Kidney epithelial cell (primary cell): ENCODE measurements at regions not wholly inside any gene's neighbourhood (a gene's known extent, or its start where the extent isn't known, plus 50 kb on each side); places are given as distances from the start of the nearest gene placed in this dataset.

Experiments
- DNase-seq: peaks from one replicate; pipeline ENCODE4 v3.0.0-alpha.2; 2010; ENCODE audit warnings: low read depth
- H3K27me3 ChIP-seq: 2 replicates; pipeline ENCODE4 v1.6.0; 2011; ENCODE audit warnings: low read length; ENCODE audit not compliant: control insufficient read depth, insufficient read depth
- H3K36me3 ChIP-seq: 2 replicates; pipeline ENCODE4 v1.5.1; 2011; ENCODE audit warnings: low read length; ENCODE audit not compliant: control insufficient read depth, insufficient read depth
- H3K4me3 ChIP-seq: 2 replicates; pipeline ENCODE4 v1.5.1; 2011; ENCODE audit warnings: low read depth, mild to moderate bottlenecking, control low read depth, low read length
- TF ChIP-seq, protein P1 (sequence below): IDR thresholded peaks from 2 replicates; pipeline ENCODE4 v1.5.1; 2011; ENCODE audit warnings: mild to moderate bottlenecking, moderate library complexity, low read length, control low read depth, inconsistent platforms; ENCODE audit not compliant: insufficient read depth, poor library complexity, severe bottlenecking

- no peak for DNase-seq
- H3K36me3 ChIP-seq, result no peaks in the 10 kb centered on the region
- TF ChIP-seq, protein P1, sequence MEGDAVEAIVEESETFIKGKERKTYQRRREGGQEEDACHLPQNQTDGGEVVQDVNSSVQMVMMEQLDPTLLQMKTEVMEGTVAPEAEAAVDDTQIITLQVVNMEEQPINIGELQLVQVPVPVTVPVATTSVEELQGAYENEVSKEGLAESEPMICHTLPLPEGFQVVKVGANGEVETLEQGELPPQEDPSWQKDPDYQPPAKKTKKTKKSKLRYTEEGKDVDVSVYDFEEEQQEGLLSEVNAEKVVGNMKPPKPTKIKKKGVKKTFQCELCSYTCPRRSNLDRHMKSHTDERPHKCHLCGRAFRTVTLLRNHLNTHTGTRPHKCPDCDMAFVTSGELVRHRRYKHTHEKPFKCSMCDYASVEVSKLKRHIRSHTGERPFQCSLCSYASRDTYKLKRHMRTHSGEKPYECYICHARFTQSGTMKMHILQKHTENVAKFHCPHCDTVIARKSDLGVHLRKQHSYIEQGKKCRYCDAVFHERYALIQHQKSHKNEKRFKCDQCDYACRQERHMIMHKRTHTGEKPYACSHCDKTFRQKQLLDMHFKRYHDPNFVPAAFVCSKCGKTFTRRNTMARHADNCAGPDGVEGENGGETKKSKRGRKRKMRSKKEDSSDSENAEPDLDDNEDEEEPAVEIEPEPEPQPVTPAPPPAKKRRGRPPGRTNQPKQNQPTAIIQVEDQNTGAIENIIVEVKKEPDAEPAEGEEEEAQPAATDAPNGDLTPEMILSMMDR, result no peak
- H3K4me3 ChIP-seq, result no peak overlapping the region
- no peaks in the 10 kb centered on the region for H3K27me3 ChIP-seq
Measured at GRCh38 chr14:34204774-34205173, 253.9 kb upstream of the EGLN3 start.

GRCh38 chr14:34203251-34203722 is 252.4 kb upstream of the EGLN3 start:
- Histone ChIP-seq H3K36me3 (no peaks in the 10 kb centered on the region), H3K4me3 (no peak overlapping the region), H3K27me3 (no peaks in the 10 kb centered on the region)
- DNase-seq, result no peak
- TF ChIP-seq, protein P1, result no peak

- H3K36me3 ChIP-seq, result no peaks in the 10 kb centered on the region
- TF ChIP-seq, protein P1, result no peak
Measured at GRCh38 chr14:34201909-34202637, 251.2 kb upstream of the EGLN3 start.

DNA sequence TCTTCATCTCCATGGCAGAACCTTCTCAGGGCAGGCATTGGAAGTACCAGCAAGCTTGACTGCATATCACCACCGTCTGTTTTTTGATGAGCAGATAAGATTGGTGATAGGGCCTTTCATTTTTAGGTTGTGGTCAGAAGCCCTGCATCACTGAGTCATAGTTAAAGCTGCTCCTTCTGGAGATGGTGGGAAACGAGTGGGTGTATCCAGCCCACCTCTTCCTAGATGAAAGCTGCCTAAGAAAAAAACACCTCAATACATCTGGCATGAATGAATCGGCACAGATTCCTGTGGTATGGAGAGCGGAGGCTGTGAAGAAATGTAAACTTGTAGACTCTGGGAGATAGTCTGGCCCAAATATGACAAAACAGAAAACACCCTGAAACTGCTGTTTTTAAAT is 248.7 kb upstream of the EGLN3 start:
- H3K36me3 ChIP-seq, result no peaks in the 10 kb centered on the region
- peak; percentile 66 for DNase-seq
- TF ChIP-seq, protein P1, result no peak
- no peak overlapping the region for H3K4me3 ChIP-seq
- H3K27me3 ChIP-seq, result no peaks in the 10 kb centered on the region

More at GRCh38 chr14:34201909-34202637, 251.2 kb upstream of the EGLN3 start:
- Histone ChIP-seq H3K27me3 (no peaks in the 10 kb centered on the region), H3K4me3 (no peak overlapping the region)
- DNase-seq, result no peak

- Histone ChIP-seq H3K27me3 (no peaks in the 10 kb centered on the region), H3K36me3 (no peaks in the 10 kb centered on the region), H3K4me3 (no peak overlapping the region)
- TF ChIP-seq, protein P1, result no peak
- no peak for DNase-seq
Measured at GRCh38 chr14:34198096-34198495, 247.2 kb upstream of the EGLN3 start.

DNA sequence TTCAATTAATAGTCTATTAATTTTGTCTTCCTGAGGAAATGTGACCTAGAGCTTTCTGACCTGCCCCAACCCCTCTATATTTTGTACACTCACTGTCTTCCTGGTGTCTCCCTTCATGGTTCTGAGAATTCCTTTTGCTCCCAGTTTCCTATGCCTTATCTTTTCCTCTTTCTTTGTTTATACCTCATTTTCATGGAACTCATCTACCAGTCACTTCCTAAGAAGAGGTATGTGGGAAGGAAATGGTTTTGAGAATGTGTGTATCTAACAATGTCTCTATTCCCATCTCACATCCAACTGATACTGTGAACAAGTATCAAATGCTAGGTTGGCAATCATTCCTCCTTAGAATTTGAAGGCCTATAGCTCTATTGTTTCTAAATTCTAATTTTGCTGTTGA is 245.1 kb upstream of the EGLN3 start:
- Histone ChIP-seq H3K4me3 (no peak overlapping the region), H3K36me3 (no peaks in the 10 kb centered on the region), H3K27me3 (no peaks in the 10 kb centered on the region)
- TF ChIP-seq, protein P1, result no peak
- no peak for DNase-seq
